Transverse colon (tissue), 4 donors: ENCODE measurements at regions not wholly inside any gene's neighbourhood (a gene's known extent, or its start where the extent isn't known, plus 50 kb on each side); places are given as distances from the start of the nearest gene placed in this dataset.

Experiments used
- CTCF ChIP-seq, 5 experiments: fragments of 200-600 bp in 3 of 5; fragments of 450-650 bp in 2 of 5; sonication (generic) in 3 of 5; IDR thresholded peaks; 1 replicate in 2 of 5; 2 replicates in 3 of 5; pipeline ENCODE4 v1.5.1; 2016 to 2017; ENCODE audit warnings: antibody characterized with exemption in 5 of 5, inconsistent platforms in 3 of 5, mild to moderate bottlenecking in 2 of 5, moderate library complexity in 1 of 5
- POLR2AphosphoS5 ChIP-seq, 3 donors: sonication (generic); formaldehyde crosslinking; IDR thresholded peaks; one replicate each; pipeline ENCODE4 v1.6.1; 2016; ENCODE audit warnings: antibody characterized with exemption in 3 of 3

GRCh38 chr12:113552760-113553159, 81.1 kb upstream of the LHX5 start:
- TF ChIP-seq CTCF (IDR thresholded peaks at IDR 0.05) (no peak), POLR2AphosphoS5 (IDR thresholded peaks at IDR 0.05) (no peak)
